ENCODE measurements at regions not wholly inside any gene's neighbourhood (a gene's known extent, or its start where the extent isn't known, plus 50 kb on each side); places are given as distances from the start of the nearest gene placed in this dataset.

DNA sequence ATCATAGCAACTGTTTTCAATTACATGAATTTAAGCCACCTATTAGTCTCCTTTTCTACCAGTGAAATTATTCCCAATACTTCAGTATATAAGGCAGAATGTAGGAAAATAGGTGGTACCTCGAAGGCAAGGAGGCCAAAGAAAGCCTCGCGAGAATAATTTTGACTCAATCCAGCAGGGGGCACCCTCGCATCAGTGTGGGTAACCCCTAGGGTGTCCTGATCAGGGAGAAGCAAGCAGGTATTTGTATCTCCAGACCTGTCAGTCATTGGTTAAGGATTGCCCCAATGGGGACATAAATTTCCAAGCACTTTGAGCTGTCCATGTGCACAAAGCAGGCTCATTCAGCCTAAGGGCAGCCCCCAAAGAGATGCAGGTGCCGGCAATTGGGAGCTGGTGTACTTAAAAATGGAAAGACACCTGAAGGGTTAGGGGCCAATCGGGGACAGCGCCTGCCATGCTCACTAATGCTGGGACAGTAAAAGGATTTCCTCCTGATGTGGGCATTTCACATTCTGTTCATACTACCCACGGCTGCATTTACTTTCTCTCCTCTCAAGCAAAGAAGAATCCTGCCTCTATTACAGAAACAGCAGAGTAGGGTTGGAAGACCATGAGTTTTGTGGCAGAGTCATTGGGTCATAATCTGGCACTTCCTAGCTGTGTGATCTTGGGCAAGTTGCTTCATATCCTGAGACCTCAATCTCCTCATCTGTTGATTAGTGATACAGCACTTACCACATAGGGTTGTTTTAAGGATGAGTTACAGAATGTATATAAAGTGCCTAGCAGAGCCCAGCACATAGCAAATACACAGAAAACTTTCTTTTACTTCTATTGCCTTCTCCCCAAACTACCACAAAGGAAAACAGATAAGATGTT is 136.1 kb downstream of the ICOS start:
- no peaks in the 10 kb centered on the region for H3K79me2 ChIP-seq (ENCODE audit: low read length)
- H3K4me1 ChIP-seq (ENCODE audit: low read length): no peaks in the 10 kb centered on the region
- no peaks in the 10 kb centered on the region for H4K20me1 ChIP-seq (ENCODE audit: insufficient read depth, low read depth, low read length)
- H3K27ac ChIP-seq (ENCODE audit: low read length): no peak overlapping the region
- 0 out of 2 replicates have a peak, but pooled peaks cover 3% of the 10 kb centered on the region for H3K27me3 ChIP-seq (ENCODE audit: low read length)
- no peak overlapping the region for H3K4me2 ChIP-seq (ENCODE audit: low read depth, low read length, poor library complexity, severe bottlenecking)
- peak; percentile 84 for DNase-seq
- H2AFZ ChIP-seq (ENCODE audit: low read length): no peak overlapping the region
- H3K9me3 ChIP-seq (ENCODE audit: low read length): no peaks in the 10 kb centered on the region
- no peaks in the 10 kb centered on the region for H3K36me3 ChIP-seq (ENCODE audit: insufficient read depth, low read length)
- no peaks in the 10 kb centered on the region for H3K9me2 ChIP-seq (replicated peaks; ENCODE audit: insufficient read depth, low read length)
- no peak overlapping the region for H3K4me3 ChIP-seq (ENCODE audit: low read length)
- H3K9ac ChIP-seq (ENCODE audit: low read length): no peak overlapping the region

DNA sequence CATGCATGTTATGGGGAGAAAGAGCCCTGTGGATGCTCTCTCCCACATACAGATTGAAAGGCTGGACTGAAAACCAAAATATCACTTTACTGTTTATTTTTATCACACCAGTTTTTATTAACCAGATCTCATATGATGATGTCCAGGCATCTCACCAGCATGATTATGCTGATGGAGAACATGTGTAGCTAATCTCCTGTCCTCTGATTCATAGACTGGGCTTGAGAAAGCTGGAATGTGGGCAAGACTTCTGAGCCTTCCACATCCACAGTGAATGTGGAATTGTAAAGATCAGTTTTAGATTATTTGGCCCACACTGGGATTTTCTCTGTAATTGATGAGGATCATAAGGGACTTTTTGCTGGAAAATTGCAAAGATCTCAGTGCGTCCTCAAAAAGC is 137.9 kb downstream of the ICOS start:
- no peak overlapping the region for H3K4me3 ChIP-seq (ENCODE audit: low read length)

DNA sequence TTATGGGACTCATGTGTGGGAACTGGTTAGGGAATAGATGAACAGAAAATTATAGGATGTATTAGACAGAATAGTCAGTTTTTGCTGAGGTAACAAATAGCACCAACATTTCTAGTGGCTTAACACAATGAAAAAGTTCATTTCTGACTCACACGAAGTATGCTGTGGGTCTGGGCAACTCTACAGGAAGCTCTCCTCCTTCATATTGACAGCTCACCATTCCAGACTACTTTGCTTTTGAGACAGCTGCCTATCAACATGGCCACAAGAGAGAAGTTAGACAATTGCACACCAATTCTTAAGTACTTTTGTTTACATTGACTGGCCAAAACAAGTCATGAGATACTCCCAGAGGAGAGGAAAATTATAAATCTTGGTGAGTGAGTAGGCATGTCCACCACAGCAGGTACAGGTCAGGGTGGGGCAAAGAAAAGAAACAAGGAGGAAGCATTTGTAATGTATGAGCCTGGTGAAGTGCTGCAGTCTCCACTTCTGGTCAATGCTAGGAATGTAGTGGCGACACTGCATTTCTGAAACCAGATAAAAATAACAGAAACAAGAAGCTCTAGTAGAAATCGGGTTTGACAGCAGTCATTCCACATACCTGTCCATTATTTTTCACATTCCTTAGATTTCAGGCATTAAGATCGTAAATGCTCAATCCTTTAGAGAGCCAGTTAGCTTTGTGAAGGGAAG is 141.6 kb downstream of the ICOS start:
- H3K9me2 ChIP-seq (replicated peaks; ENCODE audit: insufficient read depth, low read length): no peaks in the 10 kb centered on the region
- H4K20me1 ChIP-seq (ENCODE audit: insufficient read depth, low read depth, low read length): no peaks in the 10 kb centered on the region
- no peaks in the 10 kb centered on the region for H3K79me2 ChIP-seq (ENCODE audit: low read length)
- no peak overlapping the region for H3K4me3 ChIP-seq (ENCODE audit: low read length)
- H3K4me1 ChIP-seq (ENCODE audit: low read length): no peaks in the 10 kb centered on the region
- no peaks in the 10 kb centered on the region for H3K36me3 ChIP-seq (ENCODE audit: insufficient read depth, low read length)
- no peak overlapping the region for H2AFZ ChIP-seq (ENCODE audit: low read length)
- no peaks in the 10 kb centered on the region for H3K9me3 ChIP-seq (ENCODE audit: low read length)
- no peak for DNase-seq
- no peak overlapping the region for H3K4me2 ChIP-seq (ENCODE audit: low read depth, low read length, poor library complexity, severe bottlenecking)
- no peaks in the 10 kb centered on the region for H3K27me3 ChIP-seq (ENCODE audit: low read length)
- H3K9ac ChIP-seq (ENCODE audit: low read length): no peak overlapping the region
- H3K27ac ChIP-seq (ENCODE audit: low read length): no peak overlapping the region

More for the DNA sequence above, 137.9 kb downstream of the ICOS start:
- H3K4me2 ChIP-seq (ENCODE audit: low read depth, low read length, poor library complexity, severe bottlenecking): no peak overlapping the region
- no peak overlapping the region for H2AFZ ChIP-seq (ENCODE audit: low read length)
- H3K27ac ChIP-seq (ENCODE audit: low read length): no peak overlapping the region
- no peaks in the 10 kb centered on the region for H3K27me3 ChIP-seq (ENCODE audit: low read length)
- no peak overlapping the region for H3K9ac ChIP-seq (ENCODE audit: low read length)
- H3K9me2 ChIP-seq (replicated peaks; ENCODE audit: insufficient read depth, low read length): no peaks in the 10 kb centered on the region
- no peaks in the 10 kb centered on the region for H3K79me2 ChIP-seq (ENCODE audit: low read length)
- DNase-seq: no peak
- H3K4me1 ChIP-seq (ENCODE audit: low read length): no peaks in the 10 kb centered on the region
- H3K36me3 ChIP-seq (ENCODE audit: insufficient read depth, low read length): no peaks in the 10 kb centered on the region
- H3K9me3 ChIP-seq (ENCODE audit: low read length): no peaks in the 10 kb centered on the region
- no peaks in the 10 kb centered on the region for H4K20me1 ChIP-seq (ENCODE audit: insufficient read depth, low read depth, low read length)

DNA sequence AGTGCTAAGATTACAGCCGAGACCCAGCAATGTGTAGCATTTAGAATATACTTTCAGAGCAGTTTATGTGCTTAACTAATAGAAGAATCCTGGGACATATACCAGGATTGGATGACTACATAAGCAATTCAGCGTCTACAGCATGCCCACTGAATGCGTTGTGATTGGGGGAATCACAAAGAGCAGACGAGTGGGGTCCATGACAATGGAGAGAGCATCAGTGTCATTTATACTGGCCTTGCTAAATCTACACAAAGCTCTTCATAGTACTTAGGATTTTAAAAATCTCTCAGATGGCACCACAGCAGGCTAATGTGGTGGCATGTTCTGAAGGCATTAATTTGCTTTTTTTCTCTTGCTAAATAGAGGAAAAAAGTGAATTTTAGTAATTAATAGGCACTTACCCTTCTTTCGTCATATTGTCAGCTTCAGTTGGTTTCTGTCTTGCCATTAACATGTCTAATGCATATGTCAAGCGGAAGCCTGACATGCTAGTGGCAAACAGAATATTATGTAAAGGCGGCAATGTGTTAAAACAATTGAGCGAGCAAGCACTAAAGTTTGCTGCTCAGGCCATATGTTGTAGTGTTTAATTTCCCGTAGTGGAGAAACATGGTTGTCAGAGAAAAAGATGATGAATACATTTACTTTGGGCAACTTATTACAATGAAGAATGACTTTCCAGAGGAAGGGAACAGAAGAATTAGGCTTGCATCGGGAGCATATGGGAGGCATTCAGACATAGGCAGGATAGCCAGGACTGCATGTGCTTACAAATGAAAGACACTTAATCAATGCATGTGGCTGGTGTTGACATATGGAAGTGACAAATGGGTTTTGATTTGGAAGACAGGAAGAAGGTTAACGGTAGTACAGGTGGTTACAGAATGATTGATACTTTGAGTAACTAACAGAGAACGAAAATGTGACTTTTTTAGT is 145.2 kb downstream of the ICOS start:
- Histone ChIP-seq H3K79me2 (ENCODE audit: low read length) (no peaks in the 10 kb centered on the region), H3K4me1 (ENCODE audit: low read length) (no peaks in the 10 kb centered on the region), H3K36me3 (ENCODE audit: insufficient read depth, low read length) (no peaks in the 10 kb centered on the region), H3K9ac (ENCODE audit: low read length) (no peak overlapping the region), H2AFZ (ENCODE audit: low read length) (no peak overlapping the region), H3K4me3 (ENCODE audit: low read length) (no peak overlapping the region), H3K9me2 (replicated peaks; ENCODE audit: insufficient read depth, low read length) (no peaks in the 10 kb centered on the region), H3K9me3 (ENCODE audit: low read length) (no peaks in the 10 kb centered on the region), H4K20me1 (ENCODE audit: insufficient read depth, low read depth, low read length) (no peaks in the 10 kb centered on the region), H3K27me3 (ENCODE audit: low read length) (no peaks in the 10 kb centered on the region), H3K27ac (ENCODE audit: low read length) (no peak overlapping the region), H3K4me2 (ENCODE audit: low read depth, low read length, poor library complexity, severe bottlenecking) (no peak overlapping the region)
- no peak for DNase-seq

DNA sequence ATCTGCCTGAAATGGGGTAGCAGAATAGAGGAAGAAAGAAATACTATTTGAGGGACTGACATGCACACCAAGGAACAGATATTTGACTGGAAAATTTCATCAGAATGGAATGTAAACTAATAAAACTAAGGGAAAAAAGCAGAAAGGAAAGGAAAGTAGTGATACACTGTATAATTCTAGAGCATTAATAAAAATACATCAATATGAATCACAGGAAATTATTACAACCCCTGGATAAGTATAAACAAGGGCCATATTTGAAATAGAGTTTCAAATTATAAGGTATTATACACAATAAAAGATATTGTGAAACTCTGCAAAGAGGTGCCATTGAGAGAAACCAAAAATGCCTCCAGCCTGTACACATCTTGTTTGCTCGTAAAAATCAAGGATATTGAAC is 149.6 kb downstream of the ICOS start:
- Histone ChIP-seq H3K9ac (ENCODE audit: low read length) (no peak overlapping the region), H3K79me2 (ENCODE audit: low read length) (no peaks in the 10 kb centered on the region), H3K9me2 (replicated peaks; ENCODE audit: insufficient read depth, low read length) (no peaks in the 10 kb centered on the region), H3K4me3 (ENCODE audit: low read length) (no peak overlapping the region), H3K4me1 (ENCODE audit: low read length) (no peaks in the 10 kb centered on the region), H2AFZ (ENCODE audit: low read length) (no peak overlapping the region), H4K20me1 (ENCODE audit: insufficient read depth, low read depth, low read length) (no peaks in the 10 kb centered on the region), H3K27me3 (ENCODE audit: low read length) (no peaks in the 10 kb centered on the region), H3K4me2 (ENCODE audit: low read depth, low read length, poor library complexity, severe bottlenecking) (no peak overlapping the region), H3K27ac (ENCODE audit: low read length) (no peak overlapping the region), H3K36me3 (ENCODE audit: insufficient read depth, low read length) (no peaks in the 10 kb centered on the region), H3K9me3 (ENCODE audit: low read length) (no peaks in the 10 kb centered on the region)
- DNase-seq: no peak

DNA sequence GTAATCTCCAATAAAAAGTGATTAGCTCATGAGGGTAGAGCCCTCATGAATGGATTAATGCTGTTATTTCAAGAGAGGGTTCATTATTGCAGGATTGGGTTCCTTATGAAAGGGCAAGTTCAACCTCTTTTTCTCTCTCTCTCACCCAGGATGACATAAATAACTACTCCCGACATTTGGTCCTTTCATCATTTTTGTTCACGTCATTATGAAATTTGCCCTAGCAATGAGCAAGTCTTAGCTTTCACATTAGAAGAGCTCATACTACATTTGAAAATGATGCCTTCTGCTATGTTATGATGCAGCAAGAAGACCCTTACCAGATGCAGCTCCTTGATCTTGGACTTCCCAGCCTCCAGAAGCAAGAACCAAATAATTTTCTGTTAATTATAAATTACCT is 152.5 kb downstream of the ICOS start:
- H4K20me1 ChIP-seq (ENCODE audit: insufficient read depth, low read depth, low read length): no peaks in the 10 kb centered on the region
- H3K27ac ChIP-seq (ENCODE audit: low read length): no peak overlapping the region
- H3K79me2 ChIP-seq (ENCODE audit: low read length): no peaks in the 10 kb centered on the region

DNA sequence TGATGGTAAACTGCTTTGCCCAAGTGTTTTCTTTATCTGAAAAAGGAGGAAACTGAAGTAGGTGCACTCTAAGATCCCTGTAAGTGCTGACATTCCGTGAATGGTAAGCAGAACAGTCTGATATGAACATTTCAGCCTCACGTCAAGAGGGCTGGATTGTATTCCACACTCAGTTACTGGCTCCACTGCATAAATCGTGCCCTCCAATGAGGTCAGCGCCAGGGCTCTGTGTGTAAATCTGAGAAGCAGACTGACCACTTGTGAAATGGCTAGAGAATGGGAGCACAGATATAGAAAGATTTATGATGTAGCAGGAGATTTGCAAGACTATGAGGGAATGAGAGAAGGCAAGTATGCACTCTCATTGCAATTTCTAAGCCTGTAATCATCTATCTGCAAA is 153.0 kb downstream of the ICOS start:
- no peaks in the 10 kb centered on the region for H3K9me3 ChIP-seq (ENCODE audit: low read length)
- H3K9ac ChIP-seq (ENCODE audit: low read length): no peak overlapping the region
- no peaks in the 10 kb centered on the region for H3K79me2 ChIP-seq (ENCODE audit: low read length)
- no peaks in the 10 kb centered on the region for H4K20me1 ChIP-seq (ENCODE audit: insufficient read depth, low read depth, low read length)
- no peak overlapping the region for H3K27ac ChIP-seq (ENCODE audit: low read length)
- H3K27me3 ChIP-seq (ENCODE audit: low read length): no peaks in the 10 kb centered on the region
- no peaks in the 10 kb centered on the region for H3K4me1 ChIP-seq (ENCODE audit: low read length)
- H3K36me3 ChIP-seq (ENCODE audit: insufficient read depth, low read length): no peaks in the 10 kb centered on the region
- H3K4me3 ChIP-seq (ENCODE audit: low read length): no peak overlapping the region
- H2AFZ ChIP-seq (ENCODE audit: low read length): no peak overlapping the region
- H3K9me2 ChIP-seq (replicated peaks; ENCODE audit: insufficient read depth, low read length): no peaks in the 10 kb centered on the region
- H3K4me2 ChIP-seq (ENCODE audit: low read depth, low read length, poor library complexity, severe bottlenecking): no peak overlapping the region
- no peak for DNase-seq

More for the DNA sequence above, 152.5 kb downstream of the ICOS start:
- Histone ChIP-seq H3K4me3 (ENCODE audit: low read length) (no peak overlapping the region), H3K9ac (ENCODE audit: low read length) (no peak overlapping the region), H3K4me2 (ENCODE audit: low read depth, low read length, poor library complexity, severe bottlenecking) (no peak overlapping the region), H3K9me2 (replicated peaks; ENCODE audit: insufficient read depth, low read length) (no peaks in the 10 kb centered on the region), H3K9me3 (ENCODE audit: low read length) (no peaks in the 10 kb centered on the region), H3K27me3 (ENCODE audit: low read length) (no peaks in the 10 kb centered on the region), H3K4me1 (ENCODE audit: low read length) (no peaks in the 10 kb centered on the region), H2AFZ (ENCODE audit: low read length) (no peak overlapping the region), H3K36me3 (ENCODE audit: insufficient read depth, low read length) (no peaks in the 10 kb centered on the region)
- DNase-seq: no peak

DNA sequence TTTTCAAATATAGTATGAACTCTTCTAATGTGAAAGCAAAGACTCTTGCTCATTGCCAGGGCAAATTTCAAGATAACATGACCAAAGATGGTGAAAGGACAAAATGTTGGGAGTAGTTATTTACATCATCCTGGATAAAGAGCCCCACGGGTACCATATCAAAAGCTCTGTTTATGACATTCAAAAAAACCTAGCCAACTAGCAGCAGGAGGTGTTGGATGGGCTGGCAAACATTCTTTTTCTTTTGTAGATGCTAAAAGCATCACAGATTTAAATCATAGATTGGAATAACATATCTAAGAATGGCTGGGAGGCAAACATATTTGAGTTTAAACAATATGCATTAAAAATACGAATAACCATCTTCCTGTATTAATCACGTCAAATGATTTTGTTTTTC is 153.5 kb downstream of the ICOS start:
- Histone ChIP-seq H3K4me3 (ENCODE audit: low read length) (no peak overlapping the region), H3K4me1 (ENCODE audit: low read length) (no peaks in the 10 kb centered on the region), H2AFZ (ENCODE audit: low read length) (no peak overlapping the region), H3K4me2 (ENCODE audit: low read depth, low read length, poor library complexity, severe bottlenecking) (no peak overlapping the region), H3K9ac (ENCODE audit: low read length) (no peak overlapping the region), H4K20me1 (ENCODE audit: insufficient read depth, low read depth, low read length) (no peaks in the 10 kb centered on the region), H3K9me3 (ENCODE audit: low read length) (no peaks in the 10 kb centered on the region), H3K79me2 (ENCODE audit: low read length) (no peaks in the 10 kb centered on the region), H3K36me3 (ENCODE audit: insufficient read depth, low read length) (no peaks in the 10 kb centered on the region), H3K27me3 (ENCODE audit: low read length) (no peaks in the 10 kb centered on the region), H3K9me2 (replicated peaks; ENCODE audit: insufficient read depth, low read length) (no peaks in the 10 kb centered on the region), H3K27ac (ENCODE audit: low read length) (no peak overlapping the region)
- DNase-seq: peak; percentile 6
